OCI-LY1 (cell line): ENCODE measurements at regions not wholly inside any gene's neighbourhood (a gene's known extent, or its start where the extent isn't known, plus 50 kb on each side); places are given as distances from the start of the nearest gene placed in this dataset.

Experiments
- EZH2 ChIP-seq: fragments of 200-600 bp; sonication (generic), shearing (Covaris generic); IDR thresholded peaks from 2 replicates; pipeline ENCODE4 v1.8.0; 2017; ENCODE audit warnings: borderline replicate concordance, mixed run types, mild to moderate bottlenecking, antibody characterized with exemption, low read length, moderate library complexity, mixed read lengths
- TF ChIP-seq, protein P1 (sequence below): fragments of 200-600 bp; sonication (generic), shearing (Covaris generic); IDR thresholded peaks from 2 replicates; pipeline ENCODE4 v1.5.1; 2017; ENCODE audit warnings: mild to moderate bottlenecking, antibody characterized with exemption, low read length, moderate library complexity, mixed read lengths

DNA sequence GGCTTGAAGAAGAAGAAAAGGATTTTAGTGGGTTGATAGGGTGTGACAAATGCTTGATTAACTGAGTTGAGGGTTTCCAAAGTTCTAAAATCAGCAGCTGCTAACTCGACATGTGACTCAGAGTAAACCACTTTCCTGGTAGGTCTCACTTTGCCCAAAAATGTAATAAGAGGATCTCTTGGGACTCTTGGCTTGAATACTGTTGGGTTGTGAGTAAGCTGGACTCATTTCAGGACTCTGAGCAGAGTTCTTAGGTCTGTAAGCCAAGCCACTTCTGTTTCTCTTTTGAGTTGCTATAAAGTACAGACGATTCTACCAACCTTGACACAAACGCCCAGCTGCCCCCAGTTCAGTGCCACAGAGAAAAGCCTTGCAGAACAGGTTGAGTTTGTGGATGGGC lies 241.1 kb downstream of the ZNF621 start:
- TF ChIP-seq, protein P1, sequence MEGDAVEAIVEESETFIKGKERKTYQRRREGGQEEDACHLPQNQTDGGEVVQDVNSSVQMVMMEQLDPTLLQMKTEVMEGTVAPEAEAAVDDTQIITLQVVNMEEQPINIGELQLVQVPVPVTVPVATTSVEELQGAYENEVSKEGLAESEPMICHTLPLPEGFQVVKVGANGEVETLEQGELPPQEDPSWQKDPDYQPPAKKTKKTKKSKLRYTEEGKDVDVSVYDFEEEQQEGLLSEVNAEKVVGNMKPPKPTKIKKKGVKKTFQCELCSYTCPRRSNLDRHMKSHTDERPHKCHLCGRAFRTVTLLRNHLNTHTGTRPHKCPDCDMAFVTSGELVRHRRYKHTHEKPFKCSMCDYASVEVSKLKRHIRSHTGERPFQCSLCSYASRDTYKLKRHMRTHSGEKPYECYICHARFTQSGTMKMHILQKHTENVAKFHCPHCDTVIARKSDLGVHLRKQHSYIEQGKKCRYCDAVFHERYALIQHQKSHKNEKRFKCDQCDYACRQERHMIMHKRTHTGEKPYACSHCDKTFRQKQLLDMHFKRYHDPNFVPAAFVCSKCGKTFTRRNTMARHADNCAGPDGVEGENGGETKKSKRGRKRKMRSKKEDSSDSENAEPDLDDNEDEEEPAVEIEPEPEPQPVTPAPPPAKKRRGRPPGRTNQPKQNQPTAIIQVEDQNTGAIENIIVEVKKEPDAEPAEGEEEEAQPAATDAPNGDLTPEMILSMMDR = no peak
- TF ChIP-seq EZH2 = no peak
